ENCODE measurements at regions not wholly inside any gene's neighbourhood (a gene's known extent, or its start where the extent isn't known, plus 50 kb on each side); places are given as distances from the start of the nearest gene placed in this dataset.

DNA sequence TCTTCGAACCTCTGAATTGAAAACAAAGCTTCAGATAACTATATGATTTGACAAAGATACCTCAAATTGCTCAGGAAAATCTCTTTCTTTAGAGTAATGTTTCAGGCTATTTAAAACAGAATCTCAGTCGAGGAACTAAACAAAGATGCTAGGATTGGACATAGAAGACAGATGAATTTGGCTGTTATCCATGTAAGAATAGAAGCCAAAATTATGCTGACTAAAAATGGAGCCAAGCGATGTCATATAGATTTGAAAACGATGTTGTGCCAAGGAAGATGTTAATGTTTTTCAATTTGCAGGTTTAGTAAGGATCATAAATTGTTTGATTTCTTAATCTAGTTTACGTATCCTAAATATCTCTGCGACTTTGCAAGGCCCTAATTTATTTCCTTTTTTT is 295.9 kb downstream of the FOXG1 start:
- no peaks in the 10 kb centered on the region for H3K27me3 ChIP-seq (replicated peaks; ENCODE audit: control insufficient read depth, insufficient read depth, low read length)
- no peak for DNase-seq (ENCODE audit: extremely low read depth, insufficient read length)

DNA sequence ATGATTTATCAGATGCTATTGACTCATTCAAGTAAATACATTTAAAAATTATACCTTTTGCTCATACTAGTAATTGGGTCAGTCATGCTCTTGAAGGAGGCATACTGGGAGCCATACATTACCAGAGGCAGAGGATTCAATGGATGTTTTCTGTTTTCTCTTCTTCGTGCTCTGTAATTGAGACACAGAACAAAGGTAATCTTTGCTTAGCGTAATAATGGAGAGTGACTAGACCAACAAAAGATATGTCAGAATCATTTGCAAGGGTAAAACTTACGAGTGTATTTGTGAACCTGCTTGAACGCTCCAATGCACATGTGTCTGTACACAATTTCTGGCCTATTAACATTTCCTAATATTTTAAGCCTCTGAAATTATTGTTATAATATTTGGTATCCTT is 296.4 kb downstream of the FOXG1 start:
- no peak overlapping the region for H3K4me3 ChIP-seq (replicated peaks; ENCODE audit: low read depth, low read length)
- no peaks in the 10 kb centered on the region for H3K27me3 ChIP-seq (replicated peaks; ENCODE audit: control insufficient read depth, insufficient read depth, low read length)
- TF ChIP-seq CTCF (IDR thresholded peaks at IDR 0.05; ENCODE audit: insufficient read depth, low read length, poor library complexity, severe bottlenecking): no peak
- H3K36me3 ChIP-seq (ENCODE audit: control insufficient read depth, insufficient read depth, low read length): no peaks in the 10 kb centered on the region
- no peak for DNase-seq (ENCODE audit: extremely low read depth, insufficient read length)

More for the DNA sequence above, 295.9 kb downstream of the FOXG1 start:
- H3K4me3 ChIP-seq (replicated peaks; ENCODE audit: low read depth, low read length): no peak overlapping the region
- H3K36me3 ChIP-seq (ENCODE audit: control insufficient read depth, insufficient read depth, low read length): no peaks in the 10 kb centered on the region
- TF ChIP-seq CTCF (IDR thresholded peaks at IDR 0.05; ENCODE audit: insufficient read depth, low read length, poor library complexity, severe bottlenecking): no peak

- no peaks in the 10 kb centered on the region for H3K27me3 ChIP-seq (replicated peaks; ENCODE audit: control insufficient read depth, insufficient read depth, low read length)
- no peak overlapping the region for H3K4me3 ChIP-seq (replicated peaks; ENCODE audit: low read depth, low read length)
- no peak for DNase-seq (ENCODE audit: extremely low read depth, insufficient read length)
- H3K36me3 ChIP-seq (ENCODE audit: control insufficient read depth, insufficient read depth, low read length): no peaks in the 10 kb centered on the region
- TF ChIP-seq CTCF (IDR thresholded peaks at IDR 0.05; ENCODE audit: insufficient read depth, low read length, poor library complexity, severe bottlenecking): no peak
Observed at GRCh38 chr14:29064305-29064900, 297.8 kb downstream of the FOXG1 start.

DNA sequence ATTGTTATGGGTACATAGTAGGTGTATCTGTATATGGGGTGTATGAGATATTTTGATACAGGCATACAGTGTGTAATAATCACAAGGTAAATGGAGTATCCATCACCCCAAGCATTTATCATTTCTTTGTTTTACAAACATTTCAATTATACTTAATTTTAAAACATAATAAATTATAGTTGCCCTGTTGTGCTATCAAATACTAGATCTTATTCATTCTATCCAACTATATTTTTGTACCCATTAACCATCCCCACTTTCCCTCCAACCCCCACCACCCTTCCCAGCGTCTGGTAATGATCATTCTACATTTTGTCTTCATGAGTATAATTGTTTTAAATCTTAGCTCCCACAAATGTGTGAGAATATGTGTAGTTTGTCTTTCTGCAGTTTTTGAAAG is 302.6 kb downstream of the FOXG1 start:
- TF ChIP-seq CTCF (IDR thresholded peaks at IDR 0.05; ENCODE audit: insufficient read depth, low read length, poor library complexity, severe bottlenecking): no peak
- Histone ChIP-seq H3K36me3 (ENCODE audit: control insufficient read depth, insufficient read depth, low read length) (no peaks in the 10 kb centered on the region), H3K27me3 (replicated peaks; ENCODE audit: control insufficient read depth, insufficient read depth, low read length) (no peaks in the 10 kb centered on the region), H3K4me3 (replicated peaks; ENCODE audit: low read depth, low read length) (no peak overlapping the region)
- DNase-seq (ENCODE audit: extremely low read depth, insufficient read length): no peak

DNA sequence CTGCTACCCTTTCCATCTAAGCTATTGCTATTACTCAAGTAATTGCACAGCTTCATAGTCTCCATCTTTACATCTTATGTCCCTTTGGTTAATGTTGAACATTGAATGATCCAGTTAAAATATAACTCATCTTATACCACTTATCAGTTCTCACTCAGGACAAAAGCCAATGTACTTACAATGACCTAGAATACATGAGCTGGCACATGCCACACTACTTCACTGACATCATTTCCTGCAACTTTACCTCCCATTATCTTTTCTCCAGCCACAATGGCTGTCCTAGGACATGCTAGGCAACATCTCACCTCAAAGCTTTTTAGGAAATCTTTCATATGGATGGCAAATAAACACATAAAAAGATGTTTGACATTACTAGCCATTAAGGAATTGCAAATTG is 309.2 kb downstream of the FOXG1 start:
- no peaks in the 10 kb centered on the region for H3K27me3 ChIP-seq (replicated peaks; ENCODE audit: control insufficient read depth, insufficient read depth, low read length)
- no peaks in the 10 kb centered on the region for H3K36me3 ChIP-seq (ENCODE audit: control insufficient read depth, insufficient read depth, low read length)
- no peak overlapping the region for H3K4me3 ChIP-seq (replicated peaks; ENCODE audit: low read depth, low read length)
- no peak for DNase-seq (ENCODE audit: extremely low read depth, insufficient read length)
- TF ChIP-seq CTCF (IDR thresholded peaks at IDR 0.05; ENCODE audit: insufficient read depth, low read length, poor library complexity, severe bottlenecking): no peak

DNA sequence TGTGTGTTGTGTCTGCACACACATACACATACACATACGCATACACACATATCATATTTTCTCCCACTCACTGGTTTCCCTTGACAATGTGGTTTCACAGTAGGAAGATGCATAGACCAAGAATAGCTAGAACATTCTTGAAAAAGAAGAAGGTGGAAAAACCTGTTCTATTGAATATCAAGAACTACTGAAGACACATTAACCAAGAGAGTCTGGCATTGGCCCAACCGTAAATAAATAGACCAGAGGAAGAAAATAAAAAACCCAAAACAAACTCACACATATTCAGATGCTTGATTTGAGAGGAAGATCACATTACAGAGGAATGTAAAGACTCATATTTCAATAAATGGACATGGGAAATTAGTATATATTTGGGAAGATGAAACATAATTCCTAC is 311.3 kb downstream of the FOXG1 start:
- no peak for DNase-seq (ENCODE audit: extremely low read depth, insufficient read length)
- Histone ChIP-seq H3K27me3 (replicated peaks; ENCODE audit: control insufficient read depth, insufficient read depth, low read length) (no peaks in the 10 kb centered on the region), H3K4me3 (replicated peaks; ENCODE audit: low read depth, low read length) (no peak overlapping the region), H3K36me3 (ENCODE audit: control insufficient read depth, insufficient read depth, low read length) (no peaks in the 10 kb centered on the region)
- TF ChIP-seq CTCF (IDR thresholded peaks at IDR 0.05; ENCODE audit: insufficient read depth, low read length, poor library complexity, severe bottlenecking): no peak
